B cell (primary cell): ENCODE measurements at regions not wholly inside any gene's neighbourhood (a gene's known extent, or its start where the extent isn't known, plus 50 kb on each side); places are given as distances from the start of the nearest gene placed in this dataset.

Experiments
- EZH2 ChIP-seq: IDR thresholded peaks from 2 replicates; pipeline ENCODE4 v1.6.1; 2012; ENCODE audit warnings: borderline replicate concordance, low read depth, mild to moderate bottlenecking, moderate library complexity, low read length; ENCODE audit not compliant: insufficient read depth, poor library complexity, severe bottlenecking
- TF ChIP-seq, protein P1 (sequence below): fragments of 200-600 bp; IDR thresholded peaks from one replicate; pipeline ENCODE4 v1.8.0; 2022; ENCODE audit warnings: antibody characterized with exemption, mild to moderate bottlenecking

DNA sequence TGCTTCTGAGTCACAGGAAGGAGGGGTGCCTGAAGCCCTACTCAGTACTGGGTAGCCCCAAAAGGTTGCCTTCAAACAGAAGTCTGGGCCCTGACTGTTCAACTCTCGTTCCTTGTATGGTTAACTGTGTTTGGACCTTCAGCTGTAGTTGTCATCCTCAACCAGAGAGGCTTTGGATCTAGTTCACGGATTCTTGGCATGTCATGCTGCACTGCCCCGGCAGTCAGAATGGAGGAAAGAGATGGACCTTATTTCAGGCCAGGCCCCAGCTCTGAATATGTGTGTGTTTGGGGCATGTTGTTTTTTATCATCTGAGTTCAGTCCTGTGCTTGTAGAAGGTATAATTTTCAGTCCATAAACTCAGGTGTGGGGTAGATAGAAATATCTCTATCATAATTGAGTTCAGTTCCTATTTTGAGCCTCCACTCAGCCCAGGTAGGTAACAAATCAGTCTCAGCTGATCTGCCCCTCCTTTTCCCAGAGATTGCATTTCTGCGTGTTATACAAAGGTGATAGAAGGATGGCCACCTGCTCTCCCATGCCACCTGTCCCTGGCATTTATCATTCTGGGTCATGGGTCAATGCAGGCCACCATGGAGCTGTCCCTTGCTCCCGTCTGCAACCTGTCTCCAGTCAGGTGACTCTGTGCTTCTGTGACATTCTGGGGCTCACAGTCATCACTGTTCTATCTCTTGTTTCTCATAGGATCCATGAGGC lies 127.5 kb upstream of the CPEB4 start:
- TF ChIP-seq, protein P1, sequence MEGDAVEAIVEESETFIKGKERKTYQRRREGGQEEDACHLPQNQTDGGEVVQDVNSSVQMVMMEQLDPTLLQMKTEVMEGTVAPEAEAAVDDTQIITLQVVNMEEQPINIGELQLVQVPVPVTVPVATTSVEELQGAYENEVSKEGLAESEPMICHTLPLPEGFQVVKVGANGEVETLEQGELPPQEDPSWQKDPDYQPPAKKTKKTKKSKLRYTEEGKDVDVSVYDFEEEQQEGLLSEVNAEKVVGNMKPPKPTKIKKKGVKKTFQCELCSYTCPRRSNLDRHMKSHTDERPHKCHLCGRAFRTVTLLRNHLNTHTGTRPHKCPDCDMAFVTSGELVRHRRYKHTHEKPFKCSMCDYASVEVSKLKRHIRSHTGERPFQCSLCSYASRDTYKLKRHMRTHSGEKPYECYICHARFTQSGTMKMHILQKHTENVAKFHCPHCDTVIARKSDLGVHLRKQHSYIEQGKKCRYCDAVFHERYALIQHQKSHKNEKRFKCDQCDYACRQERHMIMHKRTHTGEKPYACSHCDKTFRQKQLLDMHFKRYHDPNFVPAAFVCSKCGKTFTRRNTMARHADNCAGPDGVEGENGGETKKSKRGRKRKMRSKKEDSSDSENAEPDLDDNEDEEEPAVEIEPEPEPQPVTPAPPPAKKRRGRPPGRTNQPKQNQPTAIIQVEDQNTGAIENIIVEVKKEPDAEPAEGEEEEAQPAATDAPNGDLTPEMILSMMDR: no peak
- no peak for TF ChIP-seq EZH2
